HG02885 (cell line): ENCODE measurements at regions not wholly inside any gene's neighbourhood (a gene's known extent, or its start where the extent isn't known, plus 50 kb on each side); places are given as distances from the start of the nearest gene placed in this dataset.

ENCODE experiments used
- ATAC-seq: cut with Tn5 transposase; IDR thresholded peaks from one replicate; pipeline ENCODE4 v1.9.1; 2021; ENCODE audit warnings: mild to moderate bottlenecking; ENCODE audit not compliant: unreplicated experiment, poor library complexity

- no peak for ATAC-seq
These were observed 508.0 kb upstream of the MGMT start for GRCh38 chr10:128958834-128959690.

GRCh38 chr10:128959746-128960145 is 507.3 kb upstream of the MGMT start:
- no peak for ATAC-seq

GRCh38 chr10:128960517-128960916 is 506.5 kb upstream of the MGMT start:
- ATAC-seq: no peak

GRCh38 chr10:128962182-128962581 is 504.9 kb upstream of the MGMT start:
- ATAC-seq: no peak

GRCh38 chr10:128963211-128964099 is 503.6 kb upstream of the MGMT start:
- ATAC-seq: no peak

- no peak for ATAC-seq
These were observed 503.0 kb upstream of the MGMT start for GRCh38 chr10:128964100-128964403.

GRCh38 chr10:128967980-128968756 is 498.9 kb upstream of the MGMT start:
- ATAC-seq: no peak

GRCh38 chr10:128969551-128969950 is 497.5 kb upstream of the MGMT start:
- ATAC-seq: no peak

GRCh38 chr10:128971374-128972035 is 495.5 kb upstream of the MGMT start:
- no peak for ATAC-seq

- ATAC-seq: no peak
These were observed 495.0 kb upstream of the MGMT start for GRCh38 chr10:128972036-128972405.

- ATAC-seq: no peak
These were observed 493.8 kb upstream of the MGMT start for GRCh38 chr10:128973221-128973620.

- no peak for ATAC-seq
These were observed 490.2 kb upstream of the MGMT start for GRCh38 chr10:128976856-128977255.

GRCh38 chr10:128978211-128978610 is 488.8 kb upstream of the MGMT start:
- ATAC-seq: no peak

GRCh38 chr10:128979405-128979804 is 487.6 kb upstream of the MGMT start:
- ATAC-seq: no peak

GRCh38 chr10:128981251-128981650 is 485.8 kb upstream of the MGMT start:
- ATAC-seq: no peak

- no peak for ATAC-seq
These were observed 485.0 kb upstream of the MGMT start for GRCh38 chr10:128981881-128982615.

- ATAC-seq: no peak
These were observed 484.5 kb upstream of the MGMT start for GRCh38 chr10:128982616-128982915.

- ATAC-seq: no peak
These were observed 482.0 kb upstream of the MGMT start for GRCh38 chr10:128985036-128985435.

- ATAC-seq: no peak
These were observed 476.1 kb upstream of the MGMT start for GRCh38 chr10:128990986-128991385.

- no peak for ATAC-seq
These were observed 474.3 kb upstream of the MGMT start for GRCh38 chr10:128992770-128993169.
